HL-60 (cell line): ENCODE measurements at regions not wholly inside any gene's neighbourhood (a gene's known extent, or its start where the extent isn't known, plus 50 kb on each side); places are given as distances from the start of the nearest gene placed in this dataset.

Experiments
- DNase-seq, 2 experiments: peaks; one replicate each; pipeline ENCODE4 v3.0.0-alpha.2; 2010 to 2020; ENCODE audit warnings: low read depth in 1 of 2, low spot score in 1 of 2
- H3K27ac ChIP-seq: fragments of 250-450 bp; sonication (Bioruptor Pico); replicated peaks from 2 replicates; pipeline ENCODE4 v1.5.1; 2020; ENCODE audit warnings: mild to moderate bottlenecking, moderate library complexity
- H3K27me3 ChIP-seq: fragments of 250-450 bp; sonication (Bioruptor Pico); 2 replicates; pipeline ENCODE4 v1.5.1; 2021; ENCODE audit warnings: mild to moderate bottlenecking, moderate library complexity; ENCODE audit not compliant: insufficient read depth, poor library complexity, severe bottlenecking
- H3K4me3 ChIP-seq: replicated peaks from 2 replicates; pipeline ENCODE4 v1.5.1; 2011; ENCODE audit warnings: mild to moderate bottlenecking, control low read depth, low read length; ENCODE audit not compliant: insufficient read depth
- CTCF ChIP-seq: IDR thresholded peaks from one replicate; pipeline ENCODE4 v1.5.1; 2011; ENCODE audit warnings: low read length, control low read depth, inconsistent platforms; ENCODE audit not compliant: insufficient read depth
- GABPA ChIP-seq: IDR thresholded peaks from 2 replicates; pipeline ENCODE4 v1.6.1; 2012; ENCODE audit warnings: low read depth
- POLR2AphosphoS5 ChIP-seq: IDR thresholded peaks from 2 replicates; pipeline ENCODE4 v1.6.1; 2012; ENCODE audit warnings: low read depth
- REST ChIP-seq: IDR thresholded peaks from 2 replicates; pipeline ENCODE4 v1.6.1; 2012; ENCODE audit warnings: low read depth; ENCODE audit not compliant: insufficient replicate concordance
- SPI1 ChIP-seq: IDR thresholded peaks from 2 replicates; pipeline ENCODE4 v1.6.1; 2012; ENCODE audit warnings: low read depth, mild to moderate bottlenecking, borderline replicate concordance

DNA sequence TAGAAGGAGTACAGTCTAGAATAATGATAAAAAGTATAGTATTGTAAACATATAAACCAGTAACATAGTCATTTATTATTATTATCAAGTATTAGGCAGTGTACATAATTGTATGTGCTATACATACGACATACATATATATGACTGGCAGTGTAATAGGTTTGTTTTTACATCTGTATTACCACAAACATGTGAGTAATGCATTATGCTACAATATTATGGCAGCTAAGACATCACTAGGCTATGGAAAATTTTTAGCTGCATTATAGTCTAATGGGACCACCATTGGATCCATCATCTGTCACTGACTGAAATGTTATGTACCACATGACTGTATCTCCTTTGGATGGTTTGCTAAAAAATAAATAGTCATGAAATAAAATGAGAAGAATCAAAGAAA, 530.0 kb downstream of the PRR16 start:
- Histone ChIP-seq H3K4me3 (no peak overlapping the region), H3K27ac (no peak overlapping the region), H3K27me3 (no peaks in the 10 kb centered on the region)
- TF ChIP-seq CTCF (no peak), SPI1 (no peak), POLR2AphosphoS5 (no peak), GABPA (no peak), REST (no peak)
- no peak for DNase-seq

- Histone ChIP-seq H3K4me3 (no peak overlapping the region), H3K27ac (no peak overlapping the region), H3K27me3 (no peaks in the 10 kb centered on the region)
- no peak for TF ChIP-seq POLR2AphosphoS5
- no peak for TF ChIP-seq CTCF
- TF ChIP-seq REST, result no peak
- no peak for TF ChIP-seq SPI1
- no peak for TF ChIP-seq GABPA
- DNase-seq, result no peak
Measured at GRCh38 chr5:120999550-120999949, 535.5 kb downstream of the PRR16 start.

DNA sequence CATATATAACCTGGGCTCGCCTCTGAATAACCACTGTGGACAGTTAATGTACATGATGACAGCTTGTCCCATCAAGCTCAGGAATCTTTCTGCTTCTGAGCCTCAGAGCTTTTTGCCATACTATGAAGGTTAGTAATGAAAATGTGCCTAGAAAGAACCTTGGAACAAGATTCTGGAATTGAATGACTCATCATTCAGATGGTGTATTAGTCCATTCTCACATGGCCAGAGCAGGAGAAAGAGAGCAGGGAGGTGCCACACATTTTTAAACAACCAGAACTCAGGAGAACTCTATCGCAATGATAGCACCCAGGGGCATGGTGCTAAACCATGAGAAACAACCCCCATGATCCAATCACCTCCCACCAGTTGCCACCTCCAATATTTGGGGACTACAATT, 542.1 kb downstream of the PRR16 start:
- no peak for DNase-seq
- H3K4me3 ChIP-seq, result no peak overlapping the region
- no peak overlapping the region for H3K27ac ChIP-seq
- H3K27me3 ChIP-seq, result no peaks in the 10 kb centered on the region
- no peak for TF ChIP-seq CTCF
- TF ChIP-seq GABPA, result no peak
- no peak for TF ChIP-seq REST
- no peak for TF ChIP-seq POLR2AphosphoS5
- no peak for TF ChIP-seq SPI1
